T47D (cell line): ENCODE measurements at regions not wholly inside any gene's neighbourhood (a gene's known extent, or its start where the extent isn't known, plus 50 kb on each side); places are given as distances from the start of the nearest gene placed in this dataset.

ENCODE experiments used
- DNase-seq, 2 experiments: peaks; one replicate each; pipeline versions ENCODE4 v3.0.0 to v3.0.0-alpha.2; 2011 to 2012; ENCODE audit warnings: low read depth in 1 of 2, low spot score in 1 of 2
- JUND ChIP-seq: IDR thresholded peaks from 2 replicates; pipeline ENCODE4 v1.6.1; 2012; ENCODE audit warnings: low read depth
- in situ Hi-C: cut with HindIII; loops from 2 replicates; pipeline ENCODE4 v1.10.0; 2016; ENCODE audit warnings: low sequenced_read_pairs, low pct_unique_long_range_greater_than_20kb

DNA sequence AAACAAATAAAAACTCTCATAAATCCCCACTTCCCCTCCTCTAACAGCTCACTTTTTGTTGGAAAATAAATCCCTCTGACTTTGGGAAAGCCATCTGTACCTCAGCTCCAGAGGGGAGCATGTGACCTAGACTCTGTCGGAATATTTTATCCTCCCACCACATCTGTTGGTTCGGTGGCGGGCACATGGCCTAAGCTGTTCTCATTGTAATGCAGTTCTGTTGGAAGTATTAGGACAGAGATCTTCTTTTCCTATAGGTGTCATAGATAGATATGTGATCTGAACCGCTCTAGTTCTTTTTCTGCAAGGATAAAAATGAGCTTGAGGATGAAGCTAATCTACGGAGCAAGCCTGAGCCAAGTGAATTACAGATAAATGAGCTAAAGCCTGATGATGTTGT, 50.5 kb upstream of the EPS8L3 start:
- TF ChIP-seq JUND = no peak
- in situ Hi-C loops = no loop called here
- DNase-seq = no peak
